ENCODE measurements at regions not wholly inside any gene's neighbourhood (a gene's known extent, or its start where the extent isn't known, plus 50 kb on each side); places are given as distances from the start of the nearest gene placed in this dataset.
"Not testable (repeated sequence)": the region's sequence is repeated elsewhere in the genome, so short reads cannot be mapped to it uniquely, and the experiment has no call there.

GRCh38 chr5:18466731-18467130 lies 832.5 kb downstream of the TAF11L14 start:
- Histone ChIP-seq H3K4me1 (ENCODE audit: control insufficient read depth, insufficient read depth, low read length) (no peaks in the 10 kb centered on the region), H3K4ac (ENCODE audit: low read depth, low read length) (no peak overlapping the region), H2AK5ac (ENCODE audit: low read depth, low read length) (no peak overlapping the region), H3K23ac (ENCODE audit: low read depth, low read length) (no peak overlapping the region), H3K18ac (ENCODE audit: low read depth, low read length) (no peak overlapping the region), H2AK9ac (replicated peaks; ENCODE audit: low read depth, low read length, poor library complexity) (no peak overlapping the region), H3K27ac (ENCODE audit: insufficient read depth, low read length) (no peak overlapping the region), H2BK15ac (ENCODE audit: low read depth, low read length) (no peak overlapping the region), H2BK20ac (ENCODE audit: low read depth, low read length) (no peak overlapping the region), H2AFZ (replicated peaks; ENCODE audit: low read length, poor library complexity) (no peak overlapping the region), H2BK120ac (ENCODE audit: low read depth, low read length) (no peak overlapping the region), H3K9me1 (ENCODE audit: insufficient read depth, low read length) (no peaks in the 10 kb centered on the region), H4K8ac (ENCODE audit: low read depth in 2 of 2, low read length in 2 of 2) (no peak overlapping the region), H3K36me3 (ENCODE audit: control insufficient read depth, insufficient read depth, low read length) (no peaks in the 10 kb centered on the region), H3K27me3 (ENCODE audit: control insufficient read depth, insufficient read depth, low read length) (no peaks in the 10 kb centered on the region), H3K4me2 (ENCODE audit: low read depth, low read length) (no peak overlapping the region), H3K4me3 (ENCODE audit: insufficient read depth, low read depth, low read length) (no peak overlapping the region), H3K56ac (ENCODE audit: extremely low read depth, insufficient read depth, low read length) (no peak overlapping the region), H3K9me3 (ENCODE audit: control insufficient read depth, insufficient read depth, low read length) (peaks cover 2% of the 10 kb centered on the region; the same call in 1 of the 2 replicates), H3K79me1 (ENCODE audit: low read depth in 1 of 2, low read length in 2 of 2) (no peaks in the 10 kb centered on the region), H2BK5ac (ENCODE audit: low read depth, low read length, poor library complexity, severe bottlenecking) (no peak overlapping the region), H4K20me1 (ENCODE audit: insufficient read depth, low read length) (no peaks in the 10 kb centered on the region), H4K5ac (ENCODE audit: low read depth, low read length) (no peak overlapping the region), H3K14ac (replicated peaks; ENCODE audit: low read depth, low read length) (no peak overlapping the region), H4K91ac (ENCODE audit: insufficient read depth, low read depth, low read length) (no peak overlapping the region), H3K9ac (ENCODE audit: low read depth, low read length) (no peak overlapping the region)
- ATAC-seq (ENCODE audit: low read depth) (no peak), DNase-seq (no peak)
- no peak for TF ChIP-seq NFE2L2 (IDR thresholded peaks at IDR 0.05; ENCODE audit: low read depth, low read length)
- TF ChIP-seq POLR2A (IDR thresholded peaks at IDR 0.05; ENCODE audit: low read depth, low read length), result no peak
- no peak for TF ChIP-seq MXI1 (IDR thresholded peaks at IDR 0.05; ENCODE audit: borderline replicate concordance, low read depth, low read length)
- TF ChIP-seq RCOR1 (IDR thresholded peaks at IDR 0.05; ENCODE audit: insufficient replicate concordance, low read length), result no peak
- no peak for TF ChIP-seq CEBPB (IDR thresholded peaks at IDR 0.05; ENCODE audit: low read depth, low read length)
- no peak for TF ChIP-seq CHD1 (IDR thresholded peaks at IDR 0.05; ENCODE audit: low read depth, low read length)
- TF ChIP-seq, protein P1, sequence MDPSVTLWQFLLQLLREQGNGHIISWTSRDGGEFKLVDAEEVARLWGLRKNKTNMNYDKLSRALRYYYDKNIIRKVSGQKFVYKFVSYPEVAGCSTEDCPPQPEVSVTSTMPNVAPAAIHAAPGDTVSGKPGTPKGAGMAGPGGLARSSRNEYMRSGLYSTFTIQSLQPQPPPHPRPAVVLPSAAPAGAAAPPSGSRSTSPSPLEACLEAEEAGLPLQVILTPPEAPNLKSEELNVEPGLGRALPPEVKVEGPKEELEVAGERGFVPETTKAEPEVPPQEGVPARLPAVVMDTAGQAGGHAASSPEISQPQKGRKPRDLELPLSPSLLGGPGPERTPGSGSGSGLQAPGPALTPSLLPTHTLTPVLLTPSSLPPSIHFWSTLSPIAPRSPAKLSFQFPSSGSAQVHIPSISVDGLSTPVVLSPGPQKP (IDR thresholded peaks at IDR 0.05; ENCODE audit: borderline replicate concordance, low read depth, low read length), result no peak
- no peak for TF ChIP-seq MAFK (IDR thresholded peaks at IDR 0.05; ENCODE audit: low read depth, low read length)
- TF ChIP-seq BHLHE40 (IDR thresholded peaks at IDR 0.05; ENCODE audit: low read depth, low read length), result no peak
- TF ChIP-seq FOS (IDR thresholded peaks at IDR 0.05; ENCODE audit: low read depth, low read length), result no peak
- no CpG with 5 or more reads among the region's 1 CpG for WGBS, 2 experiments (ENCODE audit: extremely low coverage in 2 of 2, insufficient read length in 1 of 2)
- in situ Hi-C loops (cut with MboI; ENCODE audit: low sequenced_read_pairs), result no loop called here
- dilution Hi-C loops (cut with HindIII; ENCODE audit: low sequenced_read_pairs, unreplicated experiment), result no loop called here
- intact Hi-C loops (cut with micrococcal nuclease), result no loop called here
- ChIA-PET CTCF (no interaction called here), POLR2A (ENCODE audit: unreplicated experiment) (no interaction called here)
- BruUV-seq (replicated peaks), result no TSS peak

DNA sequence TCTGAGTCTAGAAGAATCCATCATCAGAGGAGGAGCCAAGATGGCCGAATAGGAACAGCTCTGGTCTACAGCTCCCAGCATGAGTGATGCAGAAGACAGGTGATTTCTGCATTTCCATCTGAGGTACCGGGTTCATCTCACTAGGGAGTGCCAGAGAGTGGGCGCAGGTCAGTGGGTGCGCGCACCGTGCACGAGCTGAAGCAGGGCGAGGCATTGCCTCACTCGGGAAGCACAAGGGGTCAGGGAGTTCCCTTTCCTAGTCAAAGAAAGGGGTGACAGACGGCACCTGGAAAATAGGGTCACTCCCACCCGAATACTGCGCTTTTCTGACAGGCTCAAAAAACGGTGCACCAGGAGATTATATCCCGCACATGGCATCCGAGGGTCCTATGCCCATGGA lies 837.5 kb downstream of the TAF11L14 start:
- H2BK5ac ChIP-seq (ENCODE audit: low read depth, low read length, poor library complexity, severe bottlenecking); H3K27me3 ChIP-seq (ENCODE audit: control insufficient read depth, insufficient read depth, low read length); H3K4me1 ChIP-seq (ENCODE audit: control insufficient read depth, insufficient read depth, low read length); H2AK5ac ChIP-seq (ENCODE audit: low read depth, low read length); H3K9me3 ChIP-seq (ENCODE audit: control insufficient read depth, insufficient read depth, low read length); H3K18ac ChIP-seq (ENCODE audit: low read depth, low read length); H3K9ac ChIP-seq (ENCODE audit: low read depth, low read length); H3K14ac ChIP-seq (replicated peaks; ENCODE audit: low read depth, low read length); ATAC-seq (ENCODE audit: low read depth); H4K91ac ChIP-seq (ENCODE audit: insufficient read depth, low read depth, low read length); in situ Hi-C loops (cut with MboI; ENCODE audit: low sequenced_read_pairs); H3K27ac ChIP-seq (ENCODE audit: insufficient read depth, low read length); POLR2A ChIA-PET (ENCODE audit: unreplicated experiment); H4K5ac ChIP-seq (ENCODE audit: low read depth, low read length); H3K79me1 ChIP-seq (ENCODE audit: low read depth in 1 of 2, low read length in 2 of 2); BruUV-seq (replicated peaks); H4K8ac ChIP-seq (ENCODE audit: low read depth in 2 of 2, low read length in 2 of 2); H3K23ac ChIP-seq (ENCODE audit: low read depth, low read length); intact Hi-C loops (cut with micrococcal nuclease); H3K36me3 ChIP-seq (ENCODE audit: control insufficient read depth, insufficient read depth, low read length); H4K20me1 ChIP-seq (ENCODE audit: insufficient read depth, low read length); H3K4ac ChIP-seq (ENCODE audit: low read depth, low read length); H2BK120ac ChIP-seq (ENCODE audit: low read depth, low read length); H3K9me1 ChIP-seq (ENCODE audit: insufficient read depth, low read length); H2BK20ac ChIP-seq (ENCODE audit: low read depth, low read length); dilution Hi-C loops (cut with HindIII; ENCODE audit: low sequenced_read_pairs, unreplicated experiment); H2BK15ac ChIP-seq (ENCODE audit: low read depth, low read length); H3K56ac ChIP-seq (ENCODE audit: extremely low read depth, insufficient read depth, low read length); H3K4me2 ChIP-seq (ENCODE audit: low read depth, low read length); H2AK9ac ChIP-seq (replicated peaks; ENCODE audit: low read depth, low read length, poor library complexity); DNase-seq; CTCF ChIA-PET; H3K4me3 ChIP-seq (ENCODE audit: insufficient read depth, low read depth, low read length); H2AFZ ChIP-seq (replicated peaks; ENCODE audit: low read length, poor library complexity): not testable (repeated sequence)
- WGBS, 2 experiments (ENCODE audit: extremely low coverage in 2 of 2, insufficient read length in 1 of 2), result no CpG with 5 or more reads among the region's 15 CpGs

All from IMR-90 (cell line).